GM18858 (cell line): ENCODE measurements at regions not wholly inside any gene's neighbourhood (a gene's known extent, or its start where the extent isn't known, plus 50 kb on each side); places are given as distances from the start of the nearest gene placed in this dataset.

Source experiments
- ATAC-seq: cut with Tn5 transposase; IDR thresholded peaks from one replicate; pipeline ENCODE4 v1.9.1; 2021; ENCODE audit not compliant: unreplicated experiment

DNA sequence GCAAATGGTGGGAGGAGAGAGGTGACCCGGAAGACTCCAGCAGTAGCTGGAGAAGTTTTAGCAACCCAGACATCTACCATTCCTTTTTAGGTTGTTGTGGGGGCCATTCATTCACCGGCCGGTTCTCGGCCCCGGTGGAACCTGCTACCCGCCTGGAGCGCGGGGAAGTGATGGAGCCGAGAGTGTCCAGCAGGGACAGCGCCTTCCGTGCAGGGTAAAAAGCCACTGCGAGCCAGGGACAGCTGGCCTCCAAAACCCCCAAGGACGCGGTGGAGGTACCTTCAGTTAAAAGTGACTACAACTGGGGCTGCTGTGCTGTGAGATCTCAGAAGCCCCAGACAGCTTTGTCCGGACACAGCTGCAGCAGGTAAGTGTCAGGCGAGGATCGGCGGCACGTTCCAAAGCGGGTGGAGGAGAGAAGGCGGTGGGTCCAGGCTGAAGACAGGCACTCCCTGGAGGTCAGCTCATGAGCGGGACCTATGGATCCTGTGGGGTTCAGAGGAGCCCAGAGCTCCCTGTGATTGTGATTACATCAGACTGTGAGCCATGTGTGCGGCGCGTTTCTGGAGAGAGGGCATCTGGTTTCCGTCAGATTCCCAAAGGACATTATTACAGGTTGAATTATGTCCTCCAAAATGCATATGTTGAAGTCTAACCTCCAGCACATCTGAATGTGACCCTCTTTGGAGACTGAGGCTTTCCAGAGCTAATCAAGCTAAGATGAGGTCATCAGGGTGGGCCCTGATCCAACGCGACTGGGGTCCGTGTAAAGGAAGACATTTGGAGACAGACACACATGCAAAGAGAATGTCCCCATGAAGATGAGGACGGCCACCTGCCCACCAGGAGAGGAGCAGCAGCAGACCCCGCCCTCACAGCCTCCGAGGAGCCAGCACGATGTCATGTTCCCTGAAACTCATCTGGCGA lies 276.3 kb downstream of the EIPR1 start:
- no peak for ATAC-seq

DNA sequence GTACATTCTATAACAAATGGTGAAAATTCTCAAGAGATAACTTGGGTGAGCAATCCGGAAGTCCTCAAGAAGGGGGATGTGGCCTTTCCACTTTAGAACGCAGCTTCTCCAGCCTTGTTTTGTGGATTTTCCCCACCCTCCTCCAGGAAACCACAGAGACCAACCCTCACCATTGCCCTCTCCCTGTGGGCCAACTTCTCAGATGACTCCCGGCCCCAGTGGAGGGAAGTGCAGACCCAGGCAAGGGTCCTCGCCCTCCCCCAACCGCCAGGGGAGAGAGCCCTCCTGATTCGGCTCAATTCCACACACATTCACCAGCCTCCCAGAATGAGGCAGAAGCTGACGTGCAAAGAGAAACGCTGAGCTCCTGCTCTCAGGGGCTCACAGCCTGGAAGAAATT lies 277.2 kb downstream of the EIPR1 start:
- ATAC-seq = no peak

DNA sequence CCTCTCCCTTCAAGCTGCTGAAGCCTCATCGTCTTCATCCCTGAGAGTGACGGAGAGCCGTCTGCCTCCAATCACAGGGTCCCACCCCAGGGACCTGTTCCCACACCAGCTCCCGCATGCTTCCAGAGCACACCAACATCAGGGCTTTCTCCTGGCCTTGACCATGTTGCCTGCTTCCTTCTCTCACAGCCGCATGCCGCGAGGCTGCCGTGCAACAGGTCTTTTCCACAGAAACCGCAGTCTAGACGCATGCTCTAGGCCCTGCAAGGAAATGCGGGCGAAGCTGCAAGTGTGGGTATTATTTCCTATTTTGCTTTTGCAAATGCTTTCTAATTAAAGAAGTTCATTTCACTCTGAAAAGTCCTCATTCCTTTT lies 277.8 kb downstream of the EIPR1 start:
- no peak for ATAC-seq

DNA sequence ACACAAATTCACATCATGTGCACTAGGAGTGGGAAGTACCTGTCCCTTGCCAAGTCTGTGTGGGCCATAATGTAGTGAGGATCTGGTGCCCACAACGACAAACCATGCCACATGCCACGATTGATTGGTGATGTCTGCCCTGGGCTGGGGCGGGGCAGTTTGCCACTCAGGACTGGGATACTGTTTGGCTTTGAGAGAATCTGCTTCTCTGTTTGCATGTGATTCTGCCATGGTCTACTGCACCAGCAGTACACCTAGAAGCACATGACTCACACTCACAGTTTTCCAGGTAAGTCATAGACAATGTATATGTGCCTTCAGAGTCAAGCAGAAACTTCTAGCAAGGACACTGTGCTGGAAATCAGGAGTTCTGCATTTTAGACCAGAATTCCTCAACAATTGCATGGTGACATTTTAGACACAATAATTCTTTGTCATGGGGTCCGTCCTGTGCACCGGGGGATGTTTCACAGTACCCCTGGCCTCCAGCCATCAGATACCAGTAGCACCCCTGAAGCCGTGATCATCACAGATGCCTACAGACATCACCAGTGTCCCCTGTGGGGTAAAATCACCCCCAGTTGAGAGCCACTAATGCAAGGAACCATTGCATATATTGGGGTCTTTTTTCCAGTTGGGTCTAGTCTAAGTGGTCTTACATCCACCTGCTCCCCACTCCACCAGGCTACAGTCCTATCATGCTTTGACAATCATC lies 278.3 kb downstream of the EIPR1 start:
- ATAC-seq = no peak

DNA sequence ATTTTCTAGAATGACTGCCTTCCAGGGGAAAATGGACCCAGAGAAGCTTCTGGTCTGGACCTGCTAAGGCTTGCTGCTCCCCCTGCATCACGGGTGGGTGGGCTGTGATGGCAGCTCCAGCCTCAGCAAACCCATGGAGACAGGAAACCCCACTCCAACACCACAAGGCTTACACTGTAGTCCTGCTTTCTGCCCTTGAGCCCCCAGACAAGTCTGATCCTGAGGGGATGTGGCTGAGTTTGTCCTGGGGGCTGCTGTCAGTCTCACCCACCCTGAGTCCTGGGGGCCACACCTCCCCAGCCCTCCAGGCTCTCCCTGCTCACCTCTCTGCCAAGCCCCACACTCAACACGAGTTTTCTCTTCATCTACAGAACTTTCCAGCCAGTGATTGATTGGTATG lies 279.4 kb downstream of the EIPR1 start:
- ATAC-seq = no peak

DNA sequence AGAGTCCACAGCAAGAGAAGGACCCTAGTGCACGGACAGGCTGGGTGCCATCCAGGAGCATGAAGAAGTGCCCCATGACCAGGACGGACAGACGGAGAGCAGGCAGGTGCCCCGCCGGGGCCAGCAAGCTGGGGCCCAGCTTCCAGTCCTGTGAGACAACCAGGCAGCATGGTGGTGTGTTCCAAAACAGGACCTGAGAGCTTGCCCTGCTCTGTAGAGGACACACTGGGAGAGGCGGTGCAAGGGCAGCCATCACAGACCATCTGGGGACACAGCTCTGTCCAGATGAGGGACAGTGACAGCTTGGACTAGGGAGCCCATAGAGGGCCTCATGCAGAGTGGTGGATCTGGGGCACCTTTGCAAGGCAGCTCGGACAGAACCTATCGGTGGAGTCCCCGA lies 279.8 kb downstream of the EIPR1 start:
- no peak for ATAC-seq

DNA sequence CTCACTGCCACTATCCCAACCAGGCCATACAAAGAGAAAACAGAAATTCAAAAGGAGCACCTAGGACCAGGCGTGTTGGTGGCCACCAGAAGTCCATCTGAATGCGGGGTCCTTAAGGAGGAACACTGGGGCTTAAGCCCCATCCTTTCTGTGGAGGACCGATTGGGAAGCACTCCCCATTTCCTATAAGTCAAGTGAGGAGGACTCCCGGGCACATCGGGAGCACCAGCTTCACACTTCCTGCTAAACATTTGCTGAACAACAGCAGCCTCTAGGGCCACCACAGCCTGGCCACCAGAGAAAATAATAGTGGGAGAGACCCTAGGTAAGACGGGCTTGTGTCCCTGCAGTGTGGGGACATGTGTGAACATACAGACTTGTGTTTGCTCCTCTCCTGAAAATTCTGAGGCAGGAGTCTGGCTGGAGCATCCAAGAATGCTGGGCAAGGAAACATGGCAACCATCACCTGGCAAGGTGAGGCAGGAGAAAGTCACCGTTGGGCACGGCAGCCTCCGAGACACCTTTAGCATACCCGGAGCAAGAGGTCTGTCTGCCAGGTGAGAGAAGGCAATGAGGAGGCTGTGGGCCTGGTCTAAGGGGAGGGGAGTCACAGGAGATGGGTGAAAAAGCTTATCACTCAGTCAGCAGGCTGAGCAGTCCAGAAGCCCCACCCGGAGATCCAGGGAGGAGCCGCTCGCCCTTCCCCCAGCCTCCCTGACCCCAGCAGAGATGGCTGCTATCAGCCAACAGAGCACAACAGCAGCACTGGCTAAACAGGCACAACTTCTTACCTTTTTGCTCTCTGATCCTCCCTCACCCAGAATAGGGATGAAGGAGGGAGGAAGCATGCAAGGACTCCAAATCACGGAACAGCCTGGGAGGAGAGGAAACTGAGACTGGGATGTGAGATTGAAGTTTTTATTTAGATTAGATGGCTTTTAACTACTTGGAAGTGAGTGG lies 282.3 kb downstream of the EIPR1 start:
- ATAC-seq = no peak

DNA sequence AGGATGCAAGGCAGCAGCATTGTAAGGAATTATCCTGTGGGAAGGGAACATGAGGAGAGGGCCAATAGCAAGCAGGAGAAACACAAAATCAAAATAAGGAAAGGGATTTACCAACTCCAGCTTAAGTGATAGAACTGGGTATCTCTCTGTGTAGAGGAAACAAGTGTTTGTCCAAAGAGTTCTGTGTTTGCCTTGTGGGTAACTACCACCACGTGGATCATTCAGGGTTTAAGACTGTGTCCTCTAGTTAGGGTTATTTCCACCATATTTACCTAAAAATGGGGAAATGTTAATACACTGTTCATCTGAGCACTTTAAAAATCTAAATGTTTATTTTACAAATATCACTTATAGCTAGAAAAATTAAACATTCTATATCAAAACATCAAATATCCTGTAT lies 283.3 kb downstream of the EIPR1 start:
- no peak for ATAC-seq

DNA sequence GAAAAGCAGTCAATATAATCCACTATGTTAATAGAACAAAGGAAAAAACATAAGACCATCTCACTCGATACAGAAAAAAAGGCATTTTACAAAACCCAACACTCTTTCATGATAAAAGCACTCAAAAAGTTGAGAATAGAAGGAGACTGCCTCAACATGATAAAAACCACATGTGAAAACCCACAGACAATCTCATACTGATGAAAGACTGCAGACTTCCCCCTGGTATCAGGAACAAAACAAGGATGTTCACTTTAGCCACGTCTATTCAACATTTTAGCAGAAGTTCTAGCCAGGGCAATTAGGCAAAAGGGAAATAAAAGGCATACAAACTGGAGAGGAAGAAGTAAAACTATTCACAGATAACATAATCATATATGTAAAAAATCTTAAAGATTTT lies 285.9 kb downstream of the EIPR1 start:
- no peak for ATAC-seq

DNA sequence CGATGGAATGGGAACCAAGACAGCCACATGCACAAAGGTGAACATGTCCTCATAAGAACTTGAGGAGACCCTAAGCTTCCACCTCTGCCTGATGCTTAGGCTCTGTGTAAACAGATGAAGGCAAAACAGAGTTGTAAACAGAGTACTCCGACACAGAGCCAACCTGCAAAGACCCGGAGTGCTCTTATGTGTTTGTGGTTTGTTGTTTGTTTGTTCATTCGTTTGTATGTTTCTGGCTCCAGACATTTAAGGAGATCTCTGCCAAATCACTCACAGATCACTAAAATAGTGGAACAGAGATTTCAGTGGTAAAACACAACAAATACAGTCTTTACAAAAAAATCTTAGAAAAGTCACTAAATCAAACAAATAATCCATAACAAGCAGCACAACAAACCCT lies 294.9 kb downstream of the EIPR1 start:
- ATAC-seq = no peak

DNA sequence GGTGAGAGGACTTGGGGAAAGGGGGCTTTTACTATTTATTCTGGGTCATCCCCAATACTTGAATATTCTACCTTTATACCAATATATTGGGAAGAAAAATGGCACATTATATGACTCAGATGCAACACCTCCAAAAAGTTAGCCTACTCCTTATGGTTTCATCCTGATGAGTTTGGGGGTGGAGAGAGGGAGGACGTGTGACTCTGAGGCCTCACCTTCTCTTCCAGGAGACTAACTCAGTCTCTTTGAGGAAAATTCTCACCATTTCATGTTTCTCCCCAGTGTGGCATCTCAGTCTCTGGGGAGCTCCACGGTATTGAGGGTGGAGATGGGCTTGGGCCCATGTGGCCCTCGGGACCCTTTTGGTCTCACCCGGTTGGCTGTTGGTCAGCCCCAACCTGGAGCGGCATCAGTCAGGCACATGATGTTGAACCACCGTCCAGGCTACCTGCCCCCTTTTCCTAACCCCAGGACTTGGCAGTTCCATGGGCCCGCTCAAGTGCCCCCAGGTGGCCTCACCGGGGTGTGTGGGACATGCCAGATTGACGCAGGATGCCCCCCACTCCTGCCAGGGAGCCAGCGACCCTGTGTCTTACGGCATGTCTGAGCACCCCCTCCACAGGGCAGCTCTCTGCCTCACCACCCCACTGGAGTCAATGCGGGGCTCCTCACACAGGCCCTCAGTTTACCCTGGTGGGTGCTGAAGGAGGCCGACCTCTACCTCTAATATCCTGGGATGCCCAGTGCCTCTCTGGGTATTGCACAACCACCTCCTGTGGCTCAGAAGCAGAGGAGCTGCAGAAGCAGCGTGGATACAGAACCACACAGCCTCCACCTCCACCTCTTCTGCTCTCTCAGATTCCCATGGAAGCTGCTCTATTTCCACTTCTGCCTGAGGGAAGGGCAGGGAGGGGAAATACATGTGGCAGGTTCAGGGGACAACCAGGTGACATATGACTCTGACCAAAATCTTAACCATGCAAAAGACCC lies 297.4 kb downstream of the EIPR1 start:
- no peak for ATAC-seq

DNA sequence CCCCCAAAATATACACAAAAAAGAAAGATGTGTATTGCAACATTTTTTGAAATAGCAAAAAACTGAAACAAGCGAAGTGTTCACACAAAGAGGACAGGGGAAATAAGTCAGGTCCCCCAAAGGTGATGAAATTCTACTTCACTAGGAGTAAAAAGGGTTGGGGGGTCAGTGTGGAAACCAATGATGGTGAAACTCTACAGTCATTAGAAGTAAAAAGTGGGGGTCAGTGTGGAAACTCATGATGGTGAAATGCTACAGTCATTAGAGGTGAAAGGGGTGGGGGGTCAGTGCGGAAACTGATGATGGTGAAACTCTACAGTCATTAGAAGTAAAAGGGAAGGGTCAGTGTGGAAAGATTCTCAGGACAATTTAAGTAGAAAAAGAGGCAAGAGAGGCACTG lies 298.2 kb downstream of the EIPR1 start:
- ATAC-seq = no peak

DNA sequence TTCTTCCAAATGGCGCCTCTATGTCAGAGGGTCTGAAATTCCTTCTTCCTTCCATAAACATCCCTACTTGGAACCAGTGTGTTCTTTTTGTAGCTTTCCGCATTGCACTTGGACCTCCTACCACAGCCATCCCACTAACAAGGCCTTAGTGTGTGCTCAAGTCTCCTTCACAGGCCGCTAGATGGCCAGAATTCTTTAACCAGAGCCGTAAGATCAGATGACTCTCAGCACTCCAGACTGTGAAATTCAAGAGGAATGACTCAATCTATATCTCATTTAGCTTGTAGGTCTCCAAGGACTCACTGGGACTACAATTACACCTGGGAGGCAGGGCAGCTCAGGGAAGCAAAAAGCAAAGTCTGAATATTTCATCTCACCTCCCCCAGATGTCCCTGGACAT lies 298.9 kb downstream of the EIPR1 start:
- no peak for ATAC-seq

DNA sequence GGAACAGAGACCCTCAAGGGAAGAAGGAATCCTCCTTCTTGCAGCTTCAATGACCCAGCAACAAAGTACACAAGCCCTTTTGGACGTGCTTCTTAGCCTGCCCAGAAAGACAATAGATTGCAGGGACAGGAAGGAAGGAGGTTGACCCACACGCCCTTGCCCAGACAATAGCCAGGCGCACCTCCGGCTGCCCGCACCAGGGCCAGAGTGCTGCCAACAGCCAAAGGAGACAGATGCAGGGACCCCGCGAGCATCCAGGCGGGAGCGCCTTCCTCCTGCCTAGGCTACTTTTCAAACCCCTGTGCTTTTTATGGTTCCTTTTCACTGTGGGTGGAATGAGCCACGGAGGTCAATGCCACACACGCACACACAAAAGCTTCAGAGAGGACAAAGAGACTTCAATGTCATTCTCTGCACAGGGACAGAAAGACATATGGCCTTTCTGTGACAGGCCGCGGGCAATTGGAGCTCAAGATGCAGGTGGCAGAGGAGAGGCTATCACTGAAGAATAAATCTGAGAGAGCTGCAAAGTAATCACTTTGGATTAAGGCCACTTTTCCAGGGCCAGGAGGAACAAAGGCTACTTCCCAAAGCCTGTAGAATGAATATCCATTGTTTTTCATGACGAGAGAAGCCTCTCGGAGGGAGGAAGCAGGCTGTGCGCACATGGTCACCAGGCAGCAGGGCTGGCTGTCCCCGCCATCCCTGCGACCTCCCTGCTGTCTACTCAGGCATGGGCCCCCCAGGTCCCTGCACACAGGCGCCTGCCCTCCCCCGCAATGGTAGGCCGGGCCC lies 300.6 kb downstream of the EIPR1 start:
- no peak for ATAC-seq

DNA sequence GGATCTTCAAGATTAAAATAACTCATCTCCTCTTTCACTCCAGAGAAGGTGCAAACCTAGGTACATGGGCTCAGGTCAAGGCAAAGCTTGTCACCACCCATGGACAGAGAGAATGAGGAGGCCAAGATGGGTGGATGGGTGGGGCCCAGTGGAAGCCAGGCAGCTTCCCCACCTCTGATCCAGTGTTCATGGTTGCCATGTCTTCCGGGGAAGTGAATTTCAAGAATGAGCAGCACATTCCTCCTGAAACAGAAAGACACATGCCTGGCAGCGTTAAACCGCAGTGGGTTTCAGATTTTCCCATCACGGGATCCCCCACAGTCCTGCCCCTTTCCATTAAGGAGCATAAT lies 301.7 kb downstream of the EIPR1 start:
- no peak for ATAC-seq

DNA sequence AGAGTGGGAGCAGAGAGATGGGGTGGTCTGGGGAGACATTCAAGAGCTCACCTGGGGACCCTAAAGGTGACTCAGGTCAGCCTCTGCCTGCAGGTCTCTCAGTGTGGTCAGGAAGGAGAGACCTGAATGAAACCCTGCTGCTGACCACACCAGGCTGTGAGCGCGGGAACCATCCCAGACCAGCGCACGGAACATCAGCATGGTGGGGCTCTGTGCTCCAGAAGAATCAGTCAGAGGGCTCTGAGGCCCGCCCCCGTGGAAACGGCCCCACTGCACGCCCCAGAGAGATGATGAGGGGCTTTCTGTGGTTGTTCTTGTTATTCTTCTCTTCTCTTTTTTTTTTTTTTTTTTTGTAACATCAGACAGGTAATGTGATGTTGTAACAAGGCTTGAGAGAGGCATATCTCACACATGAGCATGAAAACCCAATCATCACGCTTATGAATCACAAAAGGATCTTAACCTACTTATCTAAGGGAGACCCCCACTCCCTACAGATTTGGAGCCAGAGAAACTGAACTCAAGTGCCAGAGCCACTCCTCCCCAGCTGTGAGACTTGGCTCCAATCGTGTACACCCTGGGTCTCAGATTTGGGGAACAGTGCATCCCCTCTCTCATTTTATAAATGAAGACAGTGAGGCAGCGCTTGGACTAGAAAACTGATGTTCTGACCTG lies 302.2 kb downstream of the EIPR1 start:
- no peak for ATAC-seq

DNA sequence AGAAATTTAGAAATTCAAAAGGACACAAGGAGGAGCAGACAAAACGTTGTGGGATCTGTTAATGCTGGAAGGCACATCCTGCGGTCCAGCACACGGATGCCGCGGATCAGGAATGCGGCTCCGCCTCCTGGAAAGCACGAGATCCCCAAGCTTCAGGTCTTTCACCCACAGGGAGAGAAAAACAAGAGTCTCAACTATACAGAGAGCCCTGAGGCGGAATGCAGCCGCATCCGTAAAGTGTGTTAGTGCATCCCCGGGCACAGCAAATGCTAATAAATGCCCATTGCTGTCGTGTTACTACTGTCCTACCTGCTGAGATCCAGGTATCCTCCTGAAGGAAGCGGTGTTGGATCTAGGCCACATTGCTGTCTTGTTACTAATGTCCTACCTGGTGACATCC lies 303.9 kb downstream of the EIPR1 start:
- ATAC-seq = no peak

DNA sequence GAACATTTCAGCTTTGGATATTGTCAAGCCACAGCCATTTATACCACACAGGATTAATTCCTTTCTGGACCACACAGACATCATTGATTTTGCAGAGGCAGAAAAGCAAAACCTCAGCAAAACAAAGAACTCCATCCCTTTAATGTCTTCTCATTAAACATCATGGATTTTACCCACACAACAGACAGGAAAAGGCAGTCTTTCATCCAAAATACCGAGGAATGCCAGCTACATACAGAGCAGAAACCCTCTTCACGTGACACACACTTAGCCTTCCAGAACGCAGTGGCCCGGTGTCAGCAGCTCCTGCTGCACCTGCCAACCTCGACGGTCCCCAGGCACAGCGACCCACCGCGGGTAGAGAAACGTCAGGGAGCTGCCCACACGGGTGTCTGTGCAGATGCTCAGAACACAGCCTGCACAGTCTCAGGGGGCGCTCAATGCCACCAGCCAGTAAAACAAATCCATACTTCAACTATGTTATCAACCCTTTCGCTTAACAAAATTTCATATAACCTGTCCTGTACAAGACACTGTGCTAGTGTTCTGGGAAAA lies 304.5 kb downstream of the EIPR1 start:
- ATAC-seq = no peak
